ENCODE measurements at regions not wholly inside any gene's neighbourhood (a gene's known extent, or its start where the extent isn't known, plus 50 kb on each side); places are given as distances from the start of the nearest gene placed in this dataset.

GRCh38 chr13:103639326-103639725 is 573.1 kb upstream of the SLC10A2 start:
- TF ChIP-seq POLR2A (IDR thresholded peaks at IDR 0.05), result no peak
- TF ChIP-seq, protein P1, sequence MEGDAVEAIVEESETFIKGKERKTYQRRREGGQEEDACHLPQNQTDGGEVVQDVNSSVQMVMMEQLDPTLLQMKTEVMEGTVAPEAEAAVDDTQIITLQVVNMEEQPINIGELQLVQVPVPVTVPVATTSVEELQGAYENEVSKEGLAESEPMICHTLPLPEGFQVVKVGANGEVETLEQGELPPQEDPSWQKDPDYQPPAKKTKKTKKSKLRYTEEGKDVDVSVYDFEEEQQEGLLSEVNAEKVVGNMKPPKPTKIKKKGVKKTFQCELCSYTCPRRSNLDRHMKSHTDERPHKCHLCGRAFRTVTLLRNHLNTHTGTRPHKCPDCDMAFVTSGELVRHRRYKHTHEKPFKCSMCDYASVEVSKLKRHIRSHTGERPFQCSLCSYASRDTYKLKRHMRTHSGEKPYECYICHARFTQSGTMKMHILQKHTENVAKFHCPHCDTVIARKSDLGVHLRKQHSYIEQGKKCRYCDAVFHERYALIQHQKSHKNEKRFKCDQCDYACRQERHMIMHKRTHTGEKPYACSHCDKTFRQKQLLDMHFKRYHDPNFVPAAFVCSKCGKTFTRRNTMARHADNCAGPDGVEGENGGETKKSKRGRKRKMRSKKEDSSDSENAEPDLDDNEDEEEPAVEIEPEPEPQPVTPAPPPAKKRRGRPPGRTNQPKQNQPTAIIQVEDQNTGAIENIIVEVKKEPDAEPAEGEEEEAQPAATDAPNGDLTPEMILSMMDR (IDR thresholded peaks at IDR 0.05), result no peak

All from lower leg skin (tissue), 3 donors.